IMR-90 (cell line): ENCODE measurements at regions not wholly inside any gene's neighbourhood (a gene's known extent, or its start where the extent isn't known, plus 50 kb on each side); places are given as distances from the start of the nearest gene placed in this dataset.

ENCODE experiments used
- ATAC-seq: fragments of 200-7000 bp; cut with Tn5 transposase; 2 replicates; pipeline ENCODE4 v1.9.1; 2020; ENCODE audit warnings: low read depth, mild to moderate bottlenecking, moderate library complexity
- BruUV-seq: library from RNA; stranded (reverse); fragments of 400-500 nt; replicated peaks from 2 replicates; lab custom pipeline; 2021; lab: Mats Ljungman, UMichigan
- CTCF ChIA-PET: fragments of 300-600 bp; formaldehyde crosslinking; extraction: SDS; loops from one replicate; lab custom pipeline; 2021; ENCODE audit warnings: antibody characterized with exemption; lab: Yijun Ruan, JAX
- POLR2A ChIA-PET: fragments of 300-600 bp; sonication (Branson Sonifier 250); formaldehyde crosslinking; loops from one replicate; lab custom pipeline; 2022; ENCODE audit warnings: antibody characterized with exemption; ENCODE audit not compliant: unreplicated experiment; lab: Charles Lee
- DNase-seq: peaks from one replicate; pipeline ENCODE4 v3.0.0; 2013
- H2AFZ ChIP-seq: replicated peaks from 2 replicates; pipeline ENCODE3; 2013; ENCODE audit warnings: low read length, mild to moderate bottlenecking; ENCODE audit not compliant: poor library complexity
- H2AK5ac ChIP-seq: 2 replicates; pipeline ENCODE4 v1.6.1; 2013; ENCODE audit warnings: low read depth, low read length, inconsistent platforms
- H2AK9ac ChIP-seq: replicated peaks from 2 replicates; pipeline ENCODE3; 2013; ENCODE audit warnings: mild to moderate bottlenecking, low read depth, low read length, moderate library complexity; ENCODE audit not compliant: poor library complexity
- H2BK120ac ChIP-seq: 2 replicates; pipeline ENCODE4 v1.6.1; 2013; ENCODE audit warnings: low read depth, low read length, inconsistent platforms
- H2BK15ac ChIP-seq: 3 replicates; pipeline ENCODE4 v1.6.1; 2013; ENCODE audit warnings: low read depth, low read length, inconsistent platforms
- H2BK20ac ChIP-seq: 2 replicates; pipeline ENCODE4 v1.6.1; 2013; ENCODE audit warnings: low read depth, mild to moderate bottlenecking, inconsistent platforms, low read length, moderate library complexity
- H2BK5ac ChIP-seq: 2 replicates; pipeline ENCODE4 v1.6.1; 2013; ENCODE audit warnings: mild to moderate bottlenecking, low read depth, low read length, inconsistent platforms; ENCODE audit not compliant: poor library complexity, severe bottlenecking
- H3K14ac ChIP-seq: replicated peaks from 2 replicates; pipeline ENCODE4 v1.6.1; 2013; ENCODE audit warnings: low read depth, low read length, inconsistent platforms
- H3K18ac ChIP-seq: 2 replicates; pipeline ENCODE4 v1.6.1; 2013; ENCODE audit warnings: low read depth, low read length, control low read depth
- H3K23ac ChIP-seq: 2 replicates; pipeline ENCODE4 v1.6.1; 2013; ENCODE audit warnings: low read depth, low read length, inconsistent platforms
- H3K27ac ChIP-seq: 2 replicates; pipeline ENCODE4 v1.5.1; 2013; ENCODE audit warnings: mild to moderate bottlenecking, control low read depth, low read length; ENCODE audit not compliant: insufficient read depth
- H3K27me3 ChIP-seq: 2 replicates; pipeline ENCODE4 v1.6.1; 2013; ENCODE audit warnings: low read length; ENCODE audit not compliant: control insufficient read depth, insufficient read depth
- H3K36me3 ChIP-seq: 2 replicates; pipeline ENCODE4 v1.6.1; 2013; ENCODE audit warnings: low read length, mixed read lengths; ENCODE audit not compliant: control insufficient read depth, insufficient read depth
- H3K4ac ChIP-seq: 2 replicates; pipeline ENCODE4 v1.6.1; 2013; ENCODE audit warnings: low read depth, low read length, inconsistent platforms
- H3K4me1 ChIP-seq: 2 replicates; pipeline ENCODE4 v1.6.1; 2013; ENCODE audit warnings: low read length, mixed read lengths; ENCODE audit not compliant: control insufficient read depth, insufficient read depth
- H3K4me2 ChIP-seq: 2 replicates; pipeline ENCODE4 v1.6.1; 2013; ENCODE audit warnings: low read depth, mild to moderate bottlenecking, control low read depth, low read length, moderate library complexity
- H3K4me3 ChIP-seq: 2 replicates; pipeline ENCODE4 v1.5.1; 2013; ENCODE audit warnings: low read depth, mild to moderate bottlenecking, control low read depth, low read length, moderate library complexity; ENCODE audit not compliant: insufficient read depth
- H3K56ac ChIP-seq: 2 replicates; pipeline ENCODE4 v1.6.1; 2013; ENCODE audit warnings: low read length, inconsistent platforms; ENCODE audit not compliant: insufficient read depth; ENCODE audit errors: extremely low read depth
- H3K79me1 ChIP-seq, 2 experiments: 2 replicates each; pipeline ENCODE4 v1.6.1; 2013; ENCODE audit warnings: low read length in 2 of 2, inconsistent platforms in 1 of 2, low read depth in 1 of 2
- H3K9ac ChIP-seq: 2 replicates; pipeline ENCODE4 v1.6.1; 2013; ENCODE audit warnings: low read depth, low read length, control low read depth
- H3K9me1 ChIP-seq: 2 replicates; pipeline ENCODE4 v1.6.1; 2013; ENCODE audit warnings: low read length, inconsistent platforms; ENCODE audit not compliant: insufficient read depth
- H3K9me3 ChIP-seq: 2 replicates; pipeline ENCODE4 v1.6.1; 2013; ENCODE audit warnings: low read length; ENCODE audit not compliant: control insufficient read depth, insufficient read depth
- H4K20me1 ChIP-seq: 2 replicates; pipeline ENCODE4 v1.6.1; 2013; ENCODE audit warnings: low read length, inconsistent platforms; ENCODE audit not compliant: insufficient read depth
- H4K5ac ChIP-seq: 2 replicates; pipeline ENCODE4 v1.6.1; 2013; ENCODE audit warnings: mild to moderate bottlenecking, low read depth, low read length, control low read depth
- H4K8ac ChIP-seq, 2 experiments: 2 replicates each; pipeline ENCODE4 v1.6.1; 2013; ENCODE audit warnings: low read depth in 2 of 2, low read length in 2 of 2, control low read depth in 1 of 2, inconsistent platforms in 1 of 2
- H4K91ac ChIP-seq: 2 replicates; pipeline ENCODE4 v1.6.1; 2013; ENCODE audit warnings: low read depth, low read length, inconsistent platforms; ENCODE audit not compliant: insufficient read depth
- POLR2A ChIP-seq: IDR thresholded peaks from 2 replicates; pipeline ENCODE4 v1.6.1; 2012; ENCODE audit warnings: mild to moderate bottlenecking, low read depth, low read length
- RAD21 ChIP-seq: IDR thresholded peaks from 2 replicates; pipeline ENCODE4 v1.6.1; 2012; ENCODE audit warnings: low read length, improper control_type of control experiment
- RFX5 ChIP-seq: IDR thresholded peaks from 2 replicates; pipeline ENCODE4 v1.8.0; 2012; ENCODE audit warnings: low read depth, mild to moderate bottlenecking, low read length, moderate library complexity
- WGBS, 2 experiments: methylation state at CpG; one replicate each; pipeline versions ENCODE4 v1.1.5 to v1.1.7; 2013; ENCODE audit warnings: missing lambda C conversion rate in 2 of 2; ENCODE audit not compliant: insufficient read length in 1 of 2; ENCODE audit errors: extremely low coverage in 2 of 2; 5-methylcytosine and 5-hydroxymethylcytosine counted together
- dilution Hi-C: fragments of 300-500 bp; cut with HindIII; formaldehyde crosslinking; loops from one replicate; pipeline ENCODE4 v1.14.3; 2018; ENCODE audit warnings: low sequenced_read_pairs; ENCODE audit not compliant: unreplicated experiment
- in situ Hi-C: fragments of 300-500 bp; cut with MboI; formaldehyde crosslinking; loops from 3 replicates; pipeline ENCODE4 v1.14.3; 2019; ENCODE audit warnings: low sequenced_read_pairs, inconsistent platforms, mixed read lengths
- intact Hi-C: fragments of 100-400 bp; cut with micrococcal nuclease; formaldehyde crosslinking; loops from 2 replicates; pipeline ENCODE4 v1.10.0; 2022
- TF ChIP-seq, protein P1 (sequence below): conservative IDR thresholded peaks from 2 replicates; pipeline ENCODE4 v1.5.1; 2012; ENCODE audit warnings: mild to moderate bottlenecking, low read depth, low read length, improper control_type of control experiment

DNA sequence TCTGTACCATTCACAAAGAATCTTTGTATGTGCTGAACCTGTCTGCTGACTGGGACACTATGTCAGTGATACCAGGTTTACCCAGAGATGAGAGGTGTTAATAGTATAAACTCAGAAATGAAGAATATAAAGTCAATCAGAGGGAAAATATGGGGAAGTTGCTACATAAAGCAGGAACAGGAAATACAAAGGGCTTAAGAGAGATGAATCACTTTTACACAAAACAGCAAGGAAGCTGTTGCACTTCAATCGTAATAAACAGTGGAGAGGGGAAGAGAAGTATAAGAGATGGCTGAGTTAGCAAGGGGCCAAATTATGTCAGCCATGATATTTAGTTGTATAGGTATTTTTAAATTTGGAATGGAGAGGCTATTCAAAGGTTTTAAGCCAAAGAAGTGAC is 890.2 kb upstream of the NCAM2 start:
- Histone ChIP-seq H3K36me3 (no peaks in the 10 kb centered on the region), H2AK5ac (no peak overlapping the region), H3K27ac (no peak overlapping the region), H3K4ac (no peak overlapping the region), H4K5ac (no peak overlapping the region), H2AFZ (no peak overlapping the region), H4K20me1 (no peaks in the 10 kb centered on the region), H3K14ac (no peak overlapping the region), H2BK5ac (no peak overlapping the region), H3K4me1 (no peaks in the 10 kb centered on the region), H3K9ac (no peak overlapping the region), H2BK20ac (no peak overlapping the region), H4K8ac (no peak overlapping the region), H3K23ac (no peak overlapping the region), H3K4me2 (no peak overlapping the region), H3K4me3 (no peak overlapping the region), H3K56ac (no peak overlapping the region), H3K9me3 (peaks cover 5% of the 10 kb centered on the region), H3K9me1 (no peaks in the 10 kb centered on the region), H3K18ac (no peak overlapping the region), H2BK120ac (no peak overlapping the region), H4K91ac (no peak overlapping the region), H2AK9ac (no peak overlapping the region), H3K79me1 (no peaks in the 10 kb centered on the region), H3K27me3 (no peaks in the 10 kb centered on the region), H2BK15ac (no peak overlapping the region)
- POLR2A ChIA-PET = no interaction called here
- dilution Hi-C loops (no loop called here), intact Hi-C loops (no loop called here), in situ Hi-C loops (no loop called here)
- WGBS, 2 experiments = no CpG with 5 or more reads among the region's 1 CpG
- ATAC-seq = no peak
- TF ChIP-seq POLR2A = no peak
- TF ChIP-seq, protein P1, sequence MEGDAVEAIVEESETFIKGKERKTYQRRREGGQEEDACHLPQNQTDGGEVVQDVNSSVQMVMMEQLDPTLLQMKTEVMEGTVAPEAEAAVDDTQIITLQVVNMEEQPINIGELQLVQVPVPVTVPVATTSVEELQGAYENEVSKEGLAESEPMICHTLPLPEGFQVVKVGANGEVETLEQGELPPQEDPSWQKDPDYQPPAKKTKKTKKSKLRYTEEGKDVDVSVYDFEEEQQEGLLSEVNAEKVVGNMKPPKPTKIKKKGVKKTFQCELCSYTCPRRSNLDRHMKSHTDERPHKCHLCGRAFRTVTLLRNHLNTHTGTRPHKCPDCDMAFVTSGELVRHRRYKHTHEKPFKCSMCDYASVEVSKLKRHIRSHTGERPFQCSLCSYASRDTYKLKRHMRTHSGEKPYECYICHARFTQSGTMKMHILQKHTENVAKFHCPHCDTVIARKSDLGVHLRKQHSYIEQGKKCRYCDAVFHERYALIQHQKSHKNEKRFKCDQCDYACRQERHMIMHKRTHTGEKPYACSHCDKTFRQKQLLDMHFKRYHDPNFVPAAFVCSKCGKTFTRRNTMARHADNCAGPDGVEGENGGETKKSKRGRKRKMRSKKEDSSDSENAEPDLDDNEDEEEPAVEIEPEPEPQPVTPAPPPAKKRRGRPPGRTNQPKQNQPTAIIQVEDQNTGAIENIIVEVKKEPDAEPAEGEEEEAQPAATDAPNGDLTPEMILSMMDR = no peak
- TF ChIP-seq RFX5 = no peak
- TF ChIP-seq RAD21 = no peak
- DNase-seq = no peak
- no TSS peak for BruUV-seq
- CTCF ChIA-PET = no interaction called here
